ENCODE measurements at regions not wholly inside any gene's neighbourhood (a gene's known extent, or its start where the extent isn't known, plus 50 kb on each side); places are given as distances from the start of the nearest gene placed in this dataset.

DNA sequence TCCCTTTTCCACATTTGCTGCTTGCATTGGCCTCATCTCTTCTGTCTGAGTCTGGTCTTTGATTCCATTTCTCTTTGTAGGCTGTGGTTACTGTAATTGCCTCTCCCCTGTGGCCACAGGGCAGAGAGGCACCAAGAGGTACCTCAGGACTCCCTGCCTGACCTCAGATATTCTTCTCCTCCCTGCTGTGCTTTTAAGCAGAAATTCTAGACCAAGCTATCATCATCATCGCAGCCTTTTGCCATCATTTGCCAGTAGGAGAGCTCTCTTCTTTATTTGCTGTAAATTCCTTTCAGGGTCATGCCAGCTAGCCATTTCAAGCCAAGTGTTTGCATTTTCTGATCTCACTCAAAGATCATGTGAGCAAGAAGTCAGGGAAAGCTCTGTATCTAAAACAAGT is 369.6 kb downstream of the ICE1 start:
- Histone ChIP-seq H3K4me3 (no peak overlapping the region), H3K9me3 (no peaks in the 10 kb centered on the region), H3K36me3 (ENCODE audit: low read depth) (no peaks in the 10 kb centered on the region), H3K4me1 (ENCODE audit: low read depth) (no peaks in the 10 kb centered on the region)
- DNase-seq: no peak
- ATAC-seq: no peak
- intact Hi-C loops (cut with DNase I, micrococcal nuclease): no loop called here
- TF ChIP-seq, protein P1, sequence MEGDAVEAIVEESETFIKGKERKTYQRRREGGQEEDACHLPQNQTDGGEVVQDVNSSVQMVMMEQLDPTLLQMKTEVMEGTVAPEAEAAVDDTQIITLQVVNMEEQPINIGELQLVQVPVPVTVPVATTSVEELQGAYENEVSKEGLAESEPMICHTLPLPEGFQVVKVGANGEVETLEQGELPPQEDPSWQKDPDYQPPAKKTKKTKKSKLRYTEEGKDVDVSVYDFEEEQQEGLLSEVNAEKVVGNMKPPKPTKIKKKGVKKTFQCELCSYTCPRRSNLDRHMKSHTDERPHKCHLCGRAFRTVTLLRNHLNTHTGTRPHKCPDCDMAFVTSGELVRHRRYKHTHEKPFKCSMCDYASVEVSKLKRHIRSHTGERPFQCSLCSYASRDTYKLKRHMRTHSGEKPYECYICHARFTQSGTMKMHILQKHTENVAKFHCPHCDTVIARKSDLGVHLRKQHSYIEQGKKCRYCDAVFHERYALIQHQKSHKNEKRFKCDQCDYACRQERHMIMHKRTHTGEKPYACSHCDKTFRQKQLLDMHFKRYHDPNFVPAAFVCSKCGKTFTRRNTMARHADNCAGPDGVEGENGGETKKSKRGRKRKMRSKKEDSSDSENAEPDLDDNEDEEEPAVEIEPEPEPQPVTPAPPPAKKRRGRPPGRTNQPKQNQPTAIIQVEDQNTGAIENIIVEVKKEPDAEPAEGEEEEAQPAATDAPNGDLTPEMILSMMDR (IDR thresholded peaks at IDR 0.05): no peak

DNA sequence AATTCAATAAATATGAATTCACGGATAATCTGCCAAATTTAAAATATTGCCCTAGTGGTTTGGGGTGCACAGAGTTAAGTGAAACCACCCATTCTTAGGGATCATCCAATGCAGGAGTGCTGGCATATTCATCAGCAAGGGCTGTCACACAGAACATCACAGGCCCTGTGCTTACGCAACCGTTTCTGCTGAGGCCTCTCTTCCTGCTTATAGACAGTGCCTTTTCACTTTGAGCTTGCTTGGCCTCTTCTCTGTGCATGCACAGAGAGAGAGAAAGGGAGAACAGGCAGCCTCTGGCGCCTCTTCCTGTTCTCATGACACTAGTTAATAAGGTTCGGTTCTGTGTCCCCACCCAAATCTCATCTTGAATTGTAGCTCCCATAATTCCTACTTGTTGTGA is 366.3 kb downstream of the ICE1 start:
- Histone ChIP-seq H3K4me1 (ENCODE audit: low read depth) (no peaks in the 10 kb centered on the region), H3K4me3 (no peak overlapping the region), H3K9me3 (no peaks in the 10 kb centered on the region), H3K36me3 (ENCODE audit: low read depth) (no peaks in the 10 kb centered on the region)
- TF ChIP-seq, protein P1 (IDR thresholded peaks at IDR 0.05): no peak
- intact Hi-C loops (cut with DNase I, micrococcal nuclease): no loop called here
- DNase-seq (no peak), ATAC-seq (no peak)

DNA sequence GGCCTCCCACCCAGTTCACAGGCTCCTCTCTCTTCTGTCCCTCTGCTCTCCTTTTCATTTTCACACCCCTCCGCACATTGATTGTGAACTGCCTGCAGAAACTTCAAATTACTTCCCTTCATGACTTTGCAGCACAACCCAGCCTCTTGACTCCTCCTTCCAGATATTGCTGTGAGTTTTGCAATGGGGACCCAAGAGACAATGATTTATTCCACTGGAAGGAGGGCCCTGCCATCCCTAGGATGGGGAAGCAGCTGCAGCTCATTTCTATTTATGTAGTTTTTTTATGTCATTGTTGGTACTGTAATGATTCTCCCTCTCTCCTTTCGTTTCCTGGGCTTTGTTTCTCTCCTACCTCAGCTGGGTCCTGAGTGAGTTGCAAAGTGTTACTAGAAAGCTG is 364.9 kb downstream of the ICE1 start:
- TF ChIP-seq, protein P1 (IDR thresholded peaks at IDR 0.05): no peak
- Histone ChIP-seq H3K4me1 (ENCODE audit: low read depth) (no peaks in the 10 kb centered on the region), H3K36me3 (ENCODE audit: low read depth) (no peaks in the 10 kb centered on the region), H3K9me3 (no peaks in the 10 kb centered on the region), H3K4me3 (no peak overlapping the region)
- intact Hi-C loops (cut with DNase I, micrococcal nuclease): no loop called here
- no peak for ATAC-seq
- no peak for DNase-seq

DNA sequence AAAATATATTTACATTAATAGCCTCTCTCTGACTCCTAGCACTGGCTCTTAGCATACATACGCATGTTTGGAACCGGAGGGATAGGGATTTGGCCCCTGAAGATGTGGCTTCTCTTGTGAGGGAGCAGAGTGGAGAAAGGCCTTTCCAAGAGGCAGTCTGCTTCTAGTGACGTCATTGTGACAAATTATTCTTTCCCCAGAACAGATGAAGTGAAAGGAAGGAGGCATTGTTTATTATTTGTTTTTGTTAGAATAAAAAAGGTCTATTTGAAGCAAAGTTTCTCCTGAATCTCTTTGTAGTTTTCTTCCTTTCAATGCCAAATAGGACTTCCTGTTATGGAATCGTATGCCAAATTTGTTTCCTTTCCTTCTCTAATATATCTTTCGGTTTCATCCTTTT is 361.6 kb downstream of the ICE1 start:
- Histone ChIP-seq H3K9me3 (no peaks in the 10 kb centered on the region), H3K4me3 (no peak overlapping the region), H3K36me3 (ENCODE audit: low read depth) (no peaks in the 10 kb centered on the region), H3K4me1 (ENCODE audit: low read depth) (no peaks in the 10 kb centered on the region)
- ATAC-seq (no peak), DNase-seq (no peak)
- intact Hi-C loops (cut with DNase I, micrococcal nuclease): no loop called here
- TF ChIP-seq, protein P1 (IDR thresholded peaks at IDR 0.05): no peak

DNA sequence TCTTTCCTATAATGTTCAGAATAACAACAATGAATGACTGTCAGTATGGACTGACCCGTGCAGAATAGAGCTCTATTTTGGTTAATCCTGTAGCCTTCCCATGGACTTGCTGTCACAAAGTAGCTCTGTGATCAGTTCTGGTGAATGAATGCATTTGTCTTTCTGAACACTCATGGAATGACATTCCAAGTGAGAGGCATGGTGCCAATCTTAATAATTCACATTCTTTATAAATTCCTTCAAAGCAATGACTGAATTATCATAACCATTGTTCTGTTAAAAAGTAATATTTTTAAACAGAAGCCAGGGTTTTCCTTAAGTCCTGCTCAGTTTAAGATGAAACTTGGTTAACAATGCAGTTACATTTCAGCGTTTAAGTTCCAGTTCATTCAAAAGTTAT is 360.5 kb downstream of the ICE1 start:
- no peak for DNase-seq
- TF ChIP-seq, protein P1 (IDR thresholded peaks at IDR 0.05): no peak
- Histone ChIP-seq H3K4me1 (ENCODE audit: low read depth) (no peaks in the 10 kb centered on the region), H3K36me3 (ENCODE audit: low read depth) (no peaks in the 10 kb centered on the region), H3K9me3 (no peaks in the 10 kb centered on the region), H3K4me3 (no peak overlapping the region)
- ATAC-seq: no peak
- intact Hi-C loops (cut with DNase I, micrococcal nuclease): no loop called here

DNA sequence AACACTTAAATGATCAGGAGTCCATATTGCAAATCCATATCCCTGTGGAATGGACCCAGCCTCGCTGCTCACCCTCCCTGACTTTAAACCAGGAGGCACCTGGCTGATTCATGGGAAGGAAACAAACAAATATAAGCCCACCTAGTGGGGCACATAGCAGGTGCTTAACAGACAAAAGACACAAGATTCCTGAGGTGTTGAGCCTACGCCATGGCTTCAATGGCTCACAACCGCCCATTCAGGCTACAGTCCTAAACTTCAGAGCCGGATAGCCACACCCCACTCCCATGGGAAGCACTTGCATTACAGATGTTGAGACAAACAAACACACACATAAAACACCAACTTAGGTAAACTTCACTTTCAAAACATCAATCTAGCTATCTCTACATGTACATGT is 359.9 kb downstream of the ICE1 start:
- intact Hi-C loops (cut with DNase I, micrococcal nuclease): no loop called here
- TF ChIP-seq, protein P1 (IDR thresholded peaks at IDR 0.05): no peak
- no peak overlapping the region for H3K4me3 ChIP-seq
- ATAC-seq (no peak), DNase-seq (no peak)
- H3K9me3 ChIP-seq: no peaks in the 10 kb centered on the region
- no peaks in the 10 kb centered on the region for H3K4me1 ChIP-seq (ENCODE audit: low read depth)
- H3K36me3 ChIP-seq (ENCODE audit: low read depth): no peaks in the 10 kb centered on the region

Data from mucosa of descending colon (tissue), 3 donors.